OCI-LY7 (cell line): ENCODE measurements at regions not wholly inside any gene's neighbourhood (a gene's known extent, or its start where the extent isn't known, plus 50 kb on each side); places are given as distances from the start of the nearest gene placed in this dataset.

Source experiments
- BruUV-seq: library from RNA; stranded (reverse); fragments of 400-500 nt; replicated peaks from 2 replicates; lab custom pipeline; 2021; lab: Mats Ljungman, UMichigan
- CTCF ChIA-PET: fragments of 300-600 bp; sonication (Branson Sonifier 250); formaldehyde crosslinking; loops from one replicate; lab custom pipeline; 2022; ENCODE audit warnings: antibody characterized with exemption; ENCODE audit not compliant: unreplicated experiment; lab: Charles Lee
- POLR2A ChIA-PET: fragments of 300-600 bp; sonication (Branson Sonifier 250); formaldehyde crosslinking; loops from one replicate; lab custom pipeline; 2022; ENCODE audit warnings: antibody characterized with exemption; lab: Charles Lee
- DNase-seq: peaks from one replicate; pipeline ENCODE4 v3.0.0-alpha.2; 2015; ENCODE audit warnings: low spot score
- H2AFZ ChIP-seq: fragments of 200-600 bp; sonication (generic), shearing (Covaris generic); 2 replicates; pipeline ENCODE4 v1.6.1; 2014; ENCODE audit warnings: mild to moderate bottlenecking, antibody characterized with exemption, low read length, moderate library complexity
- H3K27ac ChIP-seq: fragments of 200-600 bp; sonication (generic); 2 replicates; pipeline ENCODE4 v1.5.1; 2014; ENCODE audit warnings: mixed run types, low read depth, mild to moderate bottlenecking, moderate library complexity, low read length, inconsistent platforms; ENCODE audit not compliant: poor library complexity, severe bottlenecking
- H3K36me3 ChIP-seq: fragments of 200-600 bp; sonication (generic); 2 replicates; pipeline ENCODE4 v1.6.1; 2014; ENCODE audit warnings: mild to moderate bottlenecking, antibody characterized with exemption, low read length, moderate library complexity, mixed read lengths; ENCODE audit not compliant: insufficient read depth
- H3K4me1 ChIP-seq: fragments of 200-600 bp; sonication (generic); 2 replicates; pipeline ENCODE4 v1.5.1; 2014; ENCODE audit warnings: mild to moderate bottlenecking, low read length; ENCODE audit not compliant: insufficient read depth, poor library complexity, severe bottlenecking
- H3K4me2 ChIP-seq: fragments of 200-600 bp; sonication (generic); 2 replicates; pipeline ENCODE4 v1.6.1; 2014; ENCODE audit warnings: mild to moderate bottlenecking, low read length
- H3K4me3 ChIP-seq: fragments of 200-600 bp; sonication (generic); 2 replicates; pipeline ENCODE4 v1.5.1; 2014; ENCODE audit warnings: mild to moderate bottlenecking, low read depth, low read length; ENCODE audit not compliant: poor library complexity, severe bottlenecking
- H3K79me2 ChIP-seq: fragments of 200-600 bp; sonication (generic); 2 replicates; pipeline ENCODE4 v1.6.1; 2016; ENCODE audit warnings: low read depth, mild to moderate bottlenecking, low read length, moderate library complexity, mixed read lengths; ENCODE audit not compliant: insufficient read depth
- H3K9me2 ChIP-seq: fragments of 200-600 bp; sonication (generic); 2 replicates; pipeline ENCODE4 v1.6.1; 2016; ENCODE audit warnings: mild to moderate bottlenecking, low read length, mixed read lengths; ENCODE audit not compliant: insufficient read depth
- H3K9me3 ChIP-seq: fragments of 200-600 bp; sonication (generic); 2 replicates; pipeline ENCODE4 v1.6.1; 2014; ENCODE audit warnings: mild to moderate bottlenecking, mixed run types, low read length, mixed read lengths
- H4K20me1 ChIP-seq: fragments of 200-600 bp; sonication (generic); 2 replicates; pipeline ENCODE4 v1.6.1; 2014; ENCODE audit warnings: mild to moderate bottlenecking, antibody characterized with exemption, low read length, moderate library complexity, mixed read lengths; ENCODE audit not compliant: insufficient read depth
- EZH2phosphoT487 ChIP-seq: fragments of 200-600 bp; sonication (generic); IDR thresholded peaks from 2 replicates; pipeline ENCODE4 v1.6.1; 2018; ENCODE audit warnings: low read depth, borderline replicate concordance, mild to moderate bottlenecking, mixed run types, antibody characterized with exemption, low read length, moderate library complexity, mixed read lengths
- intact Hi-C: fragments of 100-400 bp; cut with micrococcal nuclease; formaldehyde crosslinking; loops from one replicate; pipeline ENCODE4 v1.10.0; 2022; ENCODE audit not compliant: unreplicated experiment
- TF ChIP-seq, protein P1 (sequence below): fragments of 200-600 bp; sonication (generic); conservative IDR thresholded peaks from 2 replicates; pipeline ENCODE4 v1.5.1; 2014; ENCODE audit warnings: mild to moderate bottlenecking, antibody characterized with exemption, low read length, moderate library complexity, mixed read lengths

DNA sequence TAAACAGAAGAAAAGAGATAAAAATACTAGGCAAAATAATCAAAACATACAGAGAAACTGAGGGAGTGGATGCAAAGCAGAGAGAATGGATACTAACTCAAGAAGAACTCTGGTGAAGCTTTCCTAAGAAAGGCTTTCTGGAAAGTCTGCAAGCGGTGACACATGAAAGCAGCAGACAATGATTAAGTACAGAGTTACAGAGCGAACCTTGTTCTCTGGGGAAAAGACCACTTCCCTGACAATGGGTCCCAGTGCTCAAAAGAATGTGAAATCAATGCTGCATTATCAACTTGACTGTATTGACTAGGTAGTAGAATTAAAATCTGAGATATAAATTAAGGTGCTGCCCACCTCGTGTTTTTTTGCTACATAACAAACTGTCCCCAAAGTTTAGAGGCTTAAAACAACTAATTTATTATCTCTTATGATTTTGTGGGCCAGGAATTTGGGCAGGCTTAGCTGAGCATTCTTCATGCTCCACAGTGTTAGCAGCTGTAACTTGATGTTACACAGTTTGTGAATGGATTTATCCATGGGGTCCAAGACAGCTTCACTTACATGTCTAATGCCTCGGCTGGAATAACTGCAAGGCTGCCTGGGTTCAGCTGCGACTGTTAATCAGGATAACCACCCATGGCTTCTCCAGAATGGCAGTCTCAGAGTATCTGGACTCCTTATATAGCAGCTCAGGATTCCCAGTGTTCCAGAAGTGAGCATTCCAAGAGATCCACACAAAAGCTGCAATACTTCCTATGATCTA lies 106.9 kb upstream of the INPP4B start:
- intact Hi-C loops, result no loop called here
- Histone ChIP-seq H3K36me3 (no peaks in the 10 kb centered on the region), H3K79me2 (no peaks in the 10 kb centered on the region), H3K27ac (no peak overlapping the region), H4K20me1 (no peaks in the 10 kb centered on the region), H3K9me3 (peaks cover 5% of the 10 kb centered on the region; the same call in 1 of the 2 replicates), H2AFZ (no peak overlapping the region), H3K4me3 (no peak overlapping the region), H3K4me2 (no peak overlapping the region), H3K4me1 (no peaks in the 10 kb centered on the region), H3K9me2 (no peaks in the 10 kb centered on the region)
- DNase-seq, result no peak
- TF ChIP-seq, protein P1, sequence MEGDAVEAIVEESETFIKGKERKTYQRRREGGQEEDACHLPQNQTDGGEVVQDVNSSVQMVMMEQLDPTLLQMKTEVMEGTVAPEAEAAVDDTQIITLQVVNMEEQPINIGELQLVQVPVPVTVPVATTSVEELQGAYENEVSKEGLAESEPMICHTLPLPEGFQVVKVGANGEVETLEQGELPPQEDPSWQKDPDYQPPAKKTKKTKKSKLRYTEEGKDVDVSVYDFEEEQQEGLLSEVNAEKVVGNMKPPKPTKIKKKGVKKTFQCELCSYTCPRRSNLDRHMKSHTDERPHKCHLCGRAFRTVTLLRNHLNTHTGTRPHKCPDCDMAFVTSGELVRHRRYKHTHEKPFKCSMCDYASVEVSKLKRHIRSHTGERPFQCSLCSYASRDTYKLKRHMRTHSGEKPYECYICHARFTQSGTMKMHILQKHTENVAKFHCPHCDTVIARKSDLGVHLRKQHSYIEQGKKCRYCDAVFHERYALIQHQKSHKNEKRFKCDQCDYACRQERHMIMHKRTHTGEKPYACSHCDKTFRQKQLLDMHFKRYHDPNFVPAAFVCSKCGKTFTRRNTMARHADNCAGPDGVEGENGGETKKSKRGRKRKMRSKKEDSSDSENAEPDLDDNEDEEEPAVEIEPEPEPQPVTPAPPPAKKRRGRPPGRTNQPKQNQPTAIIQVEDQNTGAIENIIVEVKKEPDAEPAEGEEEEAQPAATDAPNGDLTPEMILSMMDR, result no peak
- TF ChIP-seq EZH2phosphoT487, result no peak
- BruUV-seq, result no TSS peak
- ChIA-PET CTCF (interaction anchor here (0.6 kb wide), 1 partner anchor 543 kb away, joined by 3 read pairs; no protein-coding TSS in a partner anchor), POLR2A (no interaction called here)

DNA sequence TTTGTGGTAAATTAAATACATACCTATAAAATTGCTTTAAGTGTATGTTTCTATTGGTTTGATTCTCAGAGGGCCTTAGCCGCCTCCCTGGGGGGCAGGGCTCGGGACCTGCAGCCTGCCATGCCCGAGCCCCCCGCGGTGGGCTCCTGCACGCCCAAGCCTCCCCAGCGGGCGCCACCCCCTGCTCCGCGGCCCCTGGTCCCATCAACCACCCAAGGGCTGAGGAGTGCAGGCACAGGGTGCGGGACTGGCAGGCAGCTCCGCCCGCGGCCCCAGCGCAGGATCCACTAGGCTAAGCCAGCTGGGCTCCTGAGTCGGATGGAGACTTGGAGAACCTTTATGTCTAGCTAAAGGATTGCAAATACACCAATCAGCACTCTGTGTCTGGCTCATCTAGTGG lies 108.3 kb upstream of the INPP4B start:
- Histone ChIP-seq H3K36me3 (no peaks in the 10 kb centered on the region), H3K4me2 (no peak overlapping the region), H3K9me3 (peaks cover 5% of the 10 kb centered on the region; the same call in 1 of the 2 replicates), H3K27ac (no peak overlapping the region), H2AFZ (no peak overlapping the region), H3K4me3 (no peak overlapping the region), H4K20me1 (no peaks in the 10 kb centered on the region), H3K9me2 (no peaks in the 10 kb centered on the region), H3K4me1 (no peaks in the 10 kb centered on the region), H3K79me2 (no peaks in the 10 kb centered on the region)
- no TSS peak for BruUV-seq
- no peak for DNase-seq
- POLR2A ChIA-PET, result no interaction called here
- CTCF ChIA-PET, result no interaction called here
- no peak for TF ChIP-seq EZH2phosphoT487
- TF ChIP-seq, protein P1, result no peak
- intact Hi-C loops, result no loop called here

DNA sequence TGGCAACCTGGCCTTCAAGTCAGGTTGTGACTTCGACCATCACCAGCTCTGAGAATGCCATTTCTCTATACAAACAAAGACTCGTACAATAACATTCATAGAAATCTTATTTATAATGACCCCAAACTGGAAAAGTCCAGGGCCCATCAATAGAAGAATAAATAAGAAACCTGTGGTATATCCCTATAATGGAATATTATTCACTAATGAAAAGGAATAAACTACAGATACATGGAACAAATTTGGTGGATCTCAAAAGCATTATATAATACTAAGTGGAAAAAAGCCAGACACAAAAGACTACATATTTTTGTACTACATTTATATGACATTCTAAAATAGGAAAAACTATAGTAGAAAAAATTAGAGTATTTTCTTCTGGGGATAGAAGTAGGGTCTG lies 109.4 kb upstream of the INPP4B start:
- no peak overlapping the region for H3K4me3 ChIP-seq
- H3K79me2 ChIP-seq, result no peaks in the 10 kb centered on the region
- H3K9me3 ChIP-seq, result peaks cover 5% of the 10 kb centered on the region; the same call in 1 of the 2 replicates
- no peak overlapping the region for H3K27ac ChIP-seq
- no peaks in the 10 kb centered on the region for H3K36me3 ChIP-seq
- no peak overlapping the region for H2AFZ ChIP-seq
- no peaks in the 10 kb centered on the region for H4K20me1 ChIP-seq
- no peaks in the 10 kb centered on the region for H3K4me1 ChIP-seq
- CTCF ChIA-PET, result no interaction called here
- H3K4me2 ChIP-seq, result no peak overlapping the region
- no peaks in the 10 kb centered on the region for H3K9me2 ChIP-seq
- POLR2A ChIA-PET, result no interaction called here
- TF ChIP-seq EZH2phosphoT487, result no peak
- TF ChIP-seq, protein P1, result no peak
- intact Hi-C loops, result no loop called here
- no TSS peak for BruUV-seq
- no peak for DNase-seq
